ENCODE measurements at regions not wholly inside any gene's neighbourhood (a gene's known extent, or its start where the extent isn't known, plus 50 kb on each side); places are given as distances from the start of the nearest gene placed in this dataset.

GRCh38 chr3:116958291-116958690 is 248.7 kb downstream of the TUSC7 start:
- TF ChIP-seq, protein P1, sequence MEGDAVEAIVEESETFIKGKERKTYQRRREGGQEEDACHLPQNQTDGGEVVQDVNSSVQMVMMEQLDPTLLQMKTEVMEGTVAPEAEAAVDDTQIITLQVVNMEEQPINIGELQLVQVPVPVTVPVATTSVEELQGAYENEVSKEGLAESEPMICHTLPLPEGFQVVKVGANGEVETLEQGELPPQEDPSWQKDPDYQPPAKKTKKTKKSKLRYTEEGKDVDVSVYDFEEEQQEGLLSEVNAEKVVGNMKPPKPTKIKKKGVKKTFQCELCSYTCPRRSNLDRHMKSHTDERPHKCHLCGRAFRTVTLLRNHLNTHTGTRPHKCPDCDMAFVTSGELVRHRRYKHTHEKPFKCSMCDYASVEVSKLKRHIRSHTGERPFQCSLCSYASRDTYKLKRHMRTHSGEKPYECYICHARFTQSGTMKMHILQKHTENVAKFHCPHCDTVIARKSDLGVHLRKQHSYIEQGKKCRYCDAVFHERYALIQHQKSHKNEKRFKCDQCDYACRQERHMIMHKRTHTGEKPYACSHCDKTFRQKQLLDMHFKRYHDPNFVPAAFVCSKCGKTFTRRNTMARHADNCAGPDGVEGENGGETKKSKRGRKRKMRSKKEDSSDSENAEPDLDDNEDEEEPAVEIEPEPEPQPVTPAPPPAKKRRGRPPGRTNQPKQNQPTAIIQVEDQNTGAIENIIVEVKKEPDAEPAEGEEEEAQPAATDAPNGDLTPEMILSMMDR (conservative IDR thresholded peaks at IDR 0.05; ENCODE audit: low read depth, low read length) = no peak

GRCh38 chr3:116961106-116961505 is 251.5 kb downstream of the TUSC7 start:
- TF ChIP-seq, protein P1 (conservative IDR thresholded peaks at IDR 0.05; ENCODE audit: low read depth, low read length) = no peak
- no peak for DNase-seq (ENCODE audit: low read depth)
- H3K4me3 ChIP-seq (ENCODE audit: low read depth, low read length) = no peak overlapping the region

More at GRCh38 chr3:116958291-116958690, 248.7 kb downstream of the TUSC7 start:
- DNase-seq (ENCODE audit: low read depth) = no peak
- H3K4me3 ChIP-seq (ENCODE audit: low read depth, low read length) = no peak overlapping the region

DNA sequence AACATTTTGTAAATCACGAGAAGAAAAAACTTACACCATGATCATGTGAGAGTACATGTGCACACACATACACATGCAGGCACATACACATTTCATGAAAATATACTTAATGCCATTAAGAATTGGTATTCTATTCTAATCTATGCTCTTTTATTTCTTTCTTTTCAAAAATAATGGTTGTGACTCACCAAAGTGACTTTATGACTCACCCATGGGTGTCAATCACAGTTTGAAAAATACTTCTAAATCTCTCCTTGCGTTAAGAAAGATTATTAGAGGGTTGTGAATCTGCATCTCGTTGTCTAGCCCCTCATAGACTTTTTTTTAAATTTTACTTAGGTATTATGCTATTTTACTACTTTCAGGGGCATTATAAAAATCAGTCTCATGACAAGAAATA is 254.2 kb downstream of the TUSC7 start:
- DNase-seq (ENCODE audit: low read depth) = no peak
- TF ChIP-seq, protein P1 (conservative IDR thresholded peaks at IDR 0.05; ENCODE audit: low read depth, low read length) = no peak
- H3K4me3 ChIP-seq (ENCODE audit: low read depth, low read length) = no peak overlapping the region

- TF ChIP-seq, protein P1 (conservative IDR thresholded peaks at IDR 0.05; ENCODE audit: low read depth, low read length) = no peak
- no peak for DNase-seq (ENCODE audit: low read depth)
- no peak overlapping the region for H3K4me3 ChIP-seq (ENCODE audit: low read depth, low read length)
Observed at GRCh38 chr3:116966649-116967048, 257.1 kb downstream of the TUSC7 start.

- no peak for DNase-seq (ENCODE audit: low read depth)
- TF ChIP-seq, protein P1 (conservative IDR thresholded peaks at IDR 0.05; ENCODE audit: low read depth, low read length) = no peak
- H3K4me3 ChIP-seq (ENCODE audit: low read depth, low read length) = no peak overlapping the region
Observed at GRCh38 chr3:116969135-116969534, 259.6 kb downstream of the TUSC7 start.

DNA sequence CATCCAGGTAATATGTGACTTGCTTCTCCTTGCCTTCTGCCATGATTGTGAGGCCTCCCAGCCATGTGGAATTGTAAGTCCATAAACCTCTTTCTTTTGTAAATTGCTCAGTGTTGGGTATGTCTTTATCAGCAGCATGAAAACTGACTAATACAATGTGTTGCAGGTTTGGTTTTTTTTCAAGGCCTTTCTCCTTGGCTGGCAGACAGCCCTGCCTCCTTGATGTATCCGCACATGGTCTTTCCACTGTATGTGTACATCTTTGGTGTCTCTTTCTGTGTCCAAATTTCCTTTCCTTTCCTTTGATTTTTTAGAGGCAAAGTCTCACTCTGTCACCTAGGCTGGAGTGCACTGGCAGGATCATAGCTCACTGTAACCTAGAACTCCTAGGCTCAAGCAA is 260.1 kb downstream of the TUSC7 start:
- H3K4me3 ChIP-seq (ENCODE audit: low read depth, low read length) = no peak overlapping the region
- TF ChIP-seq, protein P1 (conservative IDR thresholded peaks at IDR 0.05; ENCODE audit: low read depth, low read length) = no peak
- DNase-seq (ENCODE audit: low read depth) = no peak

- TF ChIP-seq, protein P1 (conservative IDR thresholded peaks at IDR 0.05; ENCODE audit: low read depth, low read length) = no peak
- no peak for DNase-seq (ENCODE audit: low read depth)
- H3K4me3 ChIP-seq (ENCODE audit: low read depth, low read length) = no peak overlapping the region
Observed at GRCh38 chr3:116971531-116971930, 262.0 kb downstream of the TUSC7 start.

Measured in epithelial cell of proximal tubule (primary cell).